Sigmoid colon (tissue), 6 donors: ENCODE measurements at regions not wholly inside any gene's neighbourhood (a gene's known extent, or its start where the extent isn't known, plus 50 kb on each side); places are given as distances from the start of the nearest gene placed in this dataset.

Experiments
- DNase-seq: peaks from one replicate; pipeline ENCODE4 v3.0.0-alpha.2; 2019
- H3K27ac ChIP-seq, 4 donors: fragments of 200-600 bp; sonication (generic); one replicate each; pipeline ENCODE4 v1.5.1; 2016 to 2019; ENCODE audit warnings: mild to moderate bottlenecking in 1 of 4
- H3K27me3 ChIP-seq, 3 donors: fragments of 200-600 bp; sonication (generic); one replicate each; pipeline ENCODE4 v1.5.1; 2019; ENCODE audit warnings: mild to moderate bottlenecking in 1 of 3
- H3K36me3 ChIP-seq, 4 donors: fragments of 200-600 bp; sonication (generic); one replicate each; pipeline ENCODE4 v1.5.1; 2016 to 2019
- H3K4me1 ChIP-seq, 4 donors: fragments of 200-600 bp; sonication (generic); one replicate each; pipeline ENCODE4 v1.5.1; 2017 to 2019
- H3K4me3 ChIP-seq, 4 donors: fragments of 200-600 bp; sonication (generic); one replicate each; pipeline ENCODE4 v1.5.1; 2017 to 2019; ENCODE audit warnings: mild to moderate bottlenecking in 2 of 4, moderate library complexity in 1 of 4
- H3K9me3 ChIP-seq, 4 donors: fragments of 200-600 bp in 3 of 4; sonication (generic) in 3 of 4; one replicate each; pipeline versions ENCODE4 v1.5.1 to v1.6.1; 2013 to 2019
- CTCF ChIP-seq, 4 experiments: fragments of 450-650 bp in 3 of 4; fragments of 200-600 bp in 1 of 4; IDR thresholded peaks; one replicate each; pipeline ENCODE4 v1.5.1; 2016 to 2019; ENCODE audit warnings: antibody characterized with exemption in 4 of 4, mild to moderate bottlenecking in 3 of 4, moderate library complexity in 2 of 4
- EP300 ChIP-seq, 4 donors: sonication (generic); formaldehyde crosslinking; IDR thresholded peaks; one replicate each; pipeline ENCODE4 v1.6.1; 2017; ENCODE audit warnings: antibody characterized with exemption in 4 of 4
- POLR2A ChIP-seq, 2 donors: fragments of 450-650 bp; IDR thresholded peaks; one replicate each; pipeline ENCODE4 v1.6.1; 2016; ENCODE audit warnings: antibody characterized with exemption in 2 of 2, mild to moderate bottlenecking in 2 of 2, moderate library complexity in 2 of 2
- POLR2AphosphoS5 ChIP-seq, 4 donors: sonication (generic); formaldehyde crosslinking; IDR thresholded peaks; one replicate each; pipeline ENCODE4 v1.6.1; 2017; ENCODE audit warnings: antibody characterized with exemption in 4 of 4
- WGBS, 2 donors: extraction: QIAGEN DNeasy Blood & Tissue Kit; methylation state at CpG; one replicate each; pipeline ENCODE4 v1.1.7; 2013; 5-methylcytosine and 5-hydroxymethylcytosine counted together
- intact Hi-C: fragments of 100-400 bp; cut with DNase I; formaldehyde crosslinking; loops from one replicate; pipeline ENCODE4 v1.15.1; 2023
- donor health status: healthy with polysubstance abuse.
- donor health status: healthy.

- Histone ChIP-seq H3K4me1 (no peaks in the 10 kb centered on the region), H3K27ac (no peak overlapping the region), H3K4me3 (no peak overlapping the region), H3K27me3 (no peaks in the 10 kb centered on the region), H3K9me3 (no peaks in the 10 kb centered on the region), H3K36me3 (no peaks in the 10 kb centered on the region)
- no peak for TF ChIP-seq CTCF (IDR thresholded peaks at IDR 0.05)
- TF ChIP-seq EP300 (IDR thresholded peaks at IDR 0.05), result no peak
- TF ChIP-seq POLR2AphosphoS5 (IDR thresholded peaks at IDR 0.05), result no peak
- TF ChIP-seq POLR2A (IDR thresholded peaks at IDR 0.05), result no peak
- 65 to 95% methylated on average over 2 of the region's 2 CpGs for WGBS, 2 donors
- no peak for DNase-seq
- intact Hi-C loops, result no loop called here
Measured at GRCh38 chr3:166282931-166283330, 445.7 kb upstream of the BCHE start.

DNA sequence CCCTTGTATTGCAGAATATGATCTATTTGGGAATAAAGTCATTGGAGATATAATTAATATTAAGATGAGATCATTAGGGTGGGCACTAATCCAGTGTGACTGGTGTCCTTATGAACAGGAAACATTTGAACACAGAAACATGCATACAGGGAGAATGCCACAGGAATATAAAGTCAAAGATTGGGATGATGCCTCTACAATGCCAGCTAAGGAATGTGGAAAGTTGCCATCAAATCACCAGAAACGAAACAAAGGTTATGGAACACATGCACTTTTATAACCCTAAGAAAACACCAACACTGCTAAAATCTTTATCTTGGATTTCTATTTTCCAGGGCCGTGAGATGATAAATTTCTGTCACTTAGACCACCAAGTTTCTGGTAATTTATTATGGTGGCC, 442.4 kb upstream of the BCHE start:
- WGBS, 2 donors, result 35 to 68% methylated on average over 2 of the region's 2 CpGs
- no peaks in the 10 kb centered on the region for H3K4me1 ChIP-seq
- TF ChIP-seq CTCF (IDR thresholded peaks at IDR 0.05) (no peak), EP300 (IDR thresholded peaks at IDR 0.05) (no peak), POLR2AphosphoS5 (IDR thresholded peaks at IDR 0.05) (no peak), POLR2A (IDR thresholded peaks at IDR 0.05) (no peak)
- no peak for DNase-seq
- no peaks in the 10 kb centered on the region for H3K9me3 ChIP-seq
- no peaks in the 10 kb centered on the region for H3K36me3 ChIP-seq
- intact Hi-C loops, result no loop called here
- H3K27ac ChIP-seq, result no peak overlapping the region
- no peak overlapping the region for H3K4me3 ChIP-seq
- no peaks in the 10 kb centered on the region for H3K27me3 ChIP-seq

- no peak overlapping the region for H3K4me3 ChIP-seq
- no peaks in the 10 kb centered on the region for H3K4me1 ChIP-seq
- TF ChIP-seq CTCF (IDR thresholded peaks at IDR 0.05) (no peak), POLR2A (IDR thresholded peaks at IDR 0.05) (no peak), EP300 (IDR thresholded peaks at IDR 0.05) (no peak), POLR2AphosphoS5 (IDR thresholded peaks at IDR 0.05) (no peak)
- no peaks in the 10 kb centered on the region for H3K36me3 ChIP-seq
- no peaks in the 10 kb centered on the region for H3K9me3 ChIP-seq
- 70 to 85% methylated on average over 1 of the region's 1 CpG for WGBS, 2 donors
- no peak for DNase-seq
- intact Hi-C loops, result no loop called here
- no peaks in the 10 kb centered on the region for H3K27me3 ChIP-seq
- H3K27ac ChIP-seq, result no peak overlapping the region
Measured at GRCh38 chr3:166275024-166275390, 437.8 kb upstream of the BCHE start.

DNA sequence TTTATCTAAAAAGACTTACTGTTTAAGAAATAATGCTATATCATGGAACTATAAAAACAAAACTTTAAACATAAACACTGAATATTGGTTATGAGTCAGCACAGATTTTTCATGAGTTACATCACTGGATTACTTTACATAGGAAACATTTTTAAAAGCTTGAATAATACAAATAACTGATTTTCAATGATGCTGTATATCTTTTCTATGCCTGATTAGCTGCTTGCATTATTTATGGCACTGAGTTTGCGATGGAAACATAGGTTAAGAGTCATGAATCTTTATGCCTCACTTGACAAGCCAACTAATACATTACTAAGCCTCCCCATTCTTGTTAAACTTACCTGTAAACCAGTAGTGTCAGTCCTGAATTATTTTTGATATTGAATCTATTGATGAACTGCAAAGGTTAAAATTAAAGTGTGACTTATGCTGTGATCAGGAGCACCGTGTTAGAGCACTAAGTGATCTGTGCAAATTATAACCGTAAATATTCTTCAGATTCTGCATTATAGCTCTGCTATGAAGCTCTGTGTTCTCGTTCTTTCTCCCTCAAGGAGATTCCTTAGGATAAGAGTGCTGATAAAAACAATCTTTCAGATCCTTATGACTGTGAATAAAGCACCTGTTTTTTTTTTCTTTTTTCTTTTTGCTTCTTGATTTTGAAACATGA, 437.3 kb upstream of the BCHE start:
- intact Hi-C loops, result no loop called here
- no peak for TF ChIP-seq POLR2AphosphoS5 (IDR thresholded peaks at IDR 0.05)
- TF ChIP-seq POLR2A (IDR thresholded peaks at IDR 0.05), result no peak
- TF ChIP-seq CTCF (IDR thresholded peaks at IDR 0.05), result no peak
- TF ChIP-seq EP300 (IDR thresholded peaks at IDR 0.05), result no peak
- no peaks in the 10 kb centered on the region for H3K36me3 ChIP-seq
- no peak overlapping the region for H3K4me3 ChIP-seq
- no peak for DNase-seq
- 70 to 73% methylated on average over 4 of the region's 4 CpGs for WGBS, 2 donors
- H3K9me3 ChIP-seq, result no peaks in the 10 kb centered on the region
- no peaks in the 10 kb centered on the region for H3K27me3 ChIP-seq
- no peak overlapping the region for H3K27ac ChIP-seq
- H3K4me1 ChIP-seq, result no peaks in the 10 kb centered on the region

DNA sequence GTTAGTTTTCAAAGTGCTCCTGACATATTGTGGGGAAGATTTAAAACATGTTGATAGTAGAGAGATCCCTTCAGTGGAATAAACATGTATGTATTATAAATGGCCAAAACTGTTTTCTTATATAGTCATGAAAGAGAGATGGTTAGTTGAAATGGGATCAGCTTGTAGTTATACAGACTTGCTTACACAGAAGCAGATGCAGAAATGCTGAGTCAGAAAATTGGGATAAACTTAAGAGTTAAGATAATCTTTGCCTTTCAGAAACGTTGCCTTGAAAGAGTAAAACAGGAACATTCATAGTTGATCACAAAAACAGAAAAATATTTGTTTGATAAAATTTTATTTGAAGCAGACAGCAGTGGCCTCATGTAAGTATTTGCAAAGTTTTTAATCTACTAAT, 433.2 kb upstream of the BCHE start:
- no peaks in the 10 kb centered on the region for H3K36me3 ChIP-seq
- no peak for TF ChIP-seq EP300 (IDR thresholded peaks at IDR 0.05)
- no peak for TF ChIP-seq POLR2A (IDR thresholded peaks at IDR 0.05)
- no peak for TF ChIP-seq POLR2AphosphoS5 (IDR thresholded peaks at IDR 0.05)
- TF ChIP-seq CTCF (IDR thresholded peaks at IDR 0.05), result no peak
- no peaks in the 10 kb centered on the region for H3K9me3 ChIP-seq
- intact Hi-C loops, result no loop called here
- no peaks in the 10 kb centered on the region for H3K4me1 ChIP-seq
- no peaks in the 10 kb centered on the region for H3K27me3 ChIP-seq
- no peak for DNase-seq
- WGBS, 2 donors, result 7 to 13% methylated on average over 1 of the region's 1 CpG
- H3K4me3 ChIP-seq, result no peak overlapping the region
- H3K27ac ChIP-seq, result no peak overlapping the region
